ENCODE measurements at regions not wholly inside any gene's neighbourhood (a gene's known extent, or its start where the extent isn't known, plus 50 kb on each side); places are given as distances from the start of the nearest gene placed in this dataset.

GRCh38 chr6:108780784-108781183 lies 67.4 kb upstream of the ARMC2 start:
- no peak for DNase-seq

DNA sequence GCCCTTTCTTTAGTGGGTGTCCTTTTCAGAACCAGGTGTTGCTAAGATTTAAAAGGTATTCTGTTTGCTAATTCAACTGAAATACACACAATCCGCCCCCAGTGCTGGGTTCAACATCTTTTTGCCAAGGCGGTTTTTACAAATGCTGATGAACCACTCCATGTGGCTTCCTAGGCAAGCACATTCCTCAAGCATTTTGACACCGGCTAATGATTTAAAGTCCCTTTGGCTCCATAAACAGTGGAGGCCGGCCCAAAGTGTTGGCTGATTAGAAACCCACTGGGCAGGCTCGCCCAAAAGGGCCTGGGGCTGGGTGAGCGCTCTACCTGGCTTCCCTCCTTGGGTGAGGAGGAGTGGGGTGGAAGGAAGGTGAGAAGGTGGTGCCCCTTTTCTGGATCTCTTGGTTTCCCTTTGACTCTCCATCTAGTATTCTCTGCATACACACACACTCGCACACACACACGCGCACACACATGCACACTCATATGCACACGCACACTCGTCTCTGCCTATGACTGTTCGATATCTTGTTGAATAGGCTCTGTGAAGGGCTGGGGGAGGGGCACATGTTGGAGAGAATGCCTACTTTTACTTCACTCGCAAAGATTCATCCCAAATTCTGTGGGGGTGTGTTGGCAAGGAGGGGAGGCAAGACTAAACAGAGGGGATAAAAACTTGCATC lies 66.7 kb upstream of the ARMC2 start:
- DNase-seq, result no peak

- DNase-seq, result peak; percentile 23
Measured at GRCh38 chr6:108782179-108783041, 65.8 kb upstream of the ARMC2 start.

DNA sequence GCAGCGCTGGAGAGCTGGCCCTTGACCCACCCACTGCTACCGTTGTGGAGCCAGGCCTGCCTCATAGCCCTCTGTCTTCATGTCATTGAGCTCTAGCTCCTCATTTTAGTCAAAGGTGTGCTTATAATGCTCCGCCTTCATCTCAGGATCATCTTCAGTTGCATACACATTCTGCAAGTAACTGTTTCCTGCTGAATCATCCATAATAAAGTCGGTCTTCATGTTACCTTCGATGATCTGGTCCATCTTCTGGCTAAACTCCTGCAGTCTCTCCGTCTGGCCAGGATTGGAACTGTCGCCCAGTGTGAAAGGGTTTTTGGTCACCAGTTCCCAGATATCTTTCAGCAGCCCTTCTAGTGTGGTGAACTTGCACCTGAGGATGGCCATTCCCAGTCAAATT lies 62.6 kb upstream of the ARMC2 start:
- no peak for DNase-seq

- DNase-seq, result no peak
Measured at GRCh38 chr6:108788416-108788815, 59.8 kb upstream of the ARMC2 start.

DNA sequence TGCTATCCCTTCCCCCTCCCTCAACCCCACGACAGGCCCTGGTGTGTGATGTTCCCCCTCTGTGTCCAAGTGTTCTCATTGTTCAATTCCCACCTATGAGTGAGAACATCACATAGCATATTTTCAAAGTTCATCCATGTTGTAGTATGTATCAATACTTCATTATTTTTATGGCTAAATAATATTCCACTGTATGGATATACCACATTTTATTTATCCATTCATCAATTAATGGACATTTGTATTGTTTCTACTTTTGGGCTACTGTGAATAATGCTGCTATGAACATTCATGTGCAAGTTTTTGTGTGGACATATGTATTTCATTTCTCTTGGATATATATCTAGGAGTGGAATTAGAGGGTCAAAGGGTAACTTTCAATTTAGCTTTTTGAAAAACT lies 58.7 kb upstream of the ARMC2 start:
- DNase-seq, result no peak

GRCh38 chr6:108791700-108792099 lies 56.5 kb upstream of the ARMC2 start:
- DNase-seq, result no peak

DNA sequence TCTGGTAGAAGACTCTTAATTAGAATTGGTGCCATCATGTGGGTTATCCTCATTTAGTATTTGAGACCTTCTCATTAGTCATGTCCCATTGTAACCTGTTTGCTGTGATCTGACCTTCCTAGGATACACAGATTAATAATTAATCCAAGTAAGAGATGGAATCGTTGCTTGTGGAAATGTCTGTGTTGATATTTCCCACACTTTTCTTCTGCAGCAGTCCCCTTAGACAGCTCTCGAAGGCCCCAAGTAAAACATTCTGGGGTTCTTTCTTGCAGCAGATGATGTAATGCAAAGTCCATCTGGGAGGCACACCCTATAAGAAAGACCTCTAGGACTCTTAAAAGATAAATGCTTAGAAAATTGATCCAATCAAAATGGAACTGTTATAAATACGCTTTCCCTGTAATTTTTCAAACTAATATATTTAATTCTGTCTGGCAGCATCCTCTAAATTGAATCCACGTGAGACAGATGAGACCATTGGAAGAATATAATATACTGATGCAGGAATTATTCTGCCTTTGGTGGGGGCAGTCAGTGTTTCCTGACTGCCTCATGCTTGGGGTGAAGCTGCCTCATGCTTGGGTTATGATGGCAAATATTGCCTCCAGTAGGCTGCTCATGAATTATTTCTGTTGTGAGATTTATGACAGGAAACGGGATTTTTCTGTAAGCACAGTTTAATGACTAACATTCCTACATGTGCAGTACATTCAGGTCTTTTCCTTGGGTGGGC lies 54.5 kb upstream of the ARMC2 start:
- DNase-seq, result no peak

DNA sequence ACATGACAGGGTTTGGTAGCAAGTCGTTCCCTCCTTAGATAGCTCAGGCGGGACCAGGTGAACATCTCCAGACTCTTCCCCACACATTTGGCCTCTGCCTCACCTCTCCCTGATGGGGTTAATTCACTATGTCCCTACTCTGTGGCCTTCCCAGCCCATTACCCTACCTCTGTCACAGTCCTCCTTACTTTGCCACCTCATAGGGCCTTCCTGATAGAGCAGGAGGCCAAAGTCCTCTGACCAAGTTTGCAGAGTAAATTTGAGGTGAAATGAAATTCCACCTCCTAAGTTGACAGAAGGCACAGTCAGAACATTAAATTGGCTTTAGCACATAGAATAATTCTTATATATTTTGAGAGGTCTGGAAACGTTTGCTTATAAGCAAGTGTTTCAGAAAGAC lies 53.1 kb upstream of the ARMC2 start:
- no peak for DNase-seq

- DNase-seq, result no peak
Measured at GRCh38 chr6:108795814-108796213, 52.4 kb upstream of the ARMC2 start.

- no peak for DNase-seq
Measured at GRCh38 chr6:108796875-108797274, 51.3 kb upstream of the ARMC2 start.

DNA sequence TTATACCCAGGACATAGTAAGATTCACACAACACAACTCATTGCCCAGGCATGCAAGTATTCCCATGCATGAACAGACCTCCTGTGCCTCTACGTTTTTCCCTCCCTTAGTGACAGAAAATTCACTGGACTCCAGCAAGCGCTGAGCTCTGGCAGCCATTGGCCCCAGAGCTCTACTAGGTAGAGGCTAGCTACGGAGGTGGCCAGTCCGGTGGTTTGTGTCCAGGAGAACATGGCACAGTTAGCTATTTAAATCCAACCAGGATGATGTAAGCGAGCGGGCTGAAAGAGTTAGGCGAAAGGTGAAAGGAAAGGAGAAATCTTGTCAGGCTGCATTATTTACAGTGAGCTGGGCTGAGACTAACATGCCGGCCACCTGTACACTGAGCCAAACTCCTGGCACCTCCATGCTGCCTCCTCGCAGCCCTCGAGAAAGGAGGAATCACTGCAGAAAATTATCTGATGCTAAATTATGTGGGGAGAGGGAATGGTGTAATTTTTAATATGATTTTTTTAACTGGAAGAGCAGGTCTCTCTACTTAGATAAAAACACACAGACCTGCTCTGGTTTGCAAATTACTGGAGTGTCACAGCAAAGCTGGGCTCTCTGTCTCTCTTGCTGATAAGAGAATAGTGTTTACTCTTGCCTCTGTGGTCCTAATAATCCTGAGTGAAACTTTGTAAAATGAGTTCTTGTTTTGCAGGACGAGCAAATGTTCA lies 50.1 kb upstream of the ARMC2 start:
- no peak for DNase-seq

All from NCI-H1694 (cell line).